ENCODE measurements at regions not wholly inside any gene's neighbourhood (a gene's known extent, or its start where the extent isn't known, plus 50 kb on each side); places are given as distances from the start of the nearest gene placed in this dataset.
"Not testable (repeated sequence)": the region's sequence is repeated elsewhere in the genome, so short reads cannot be mapped to it uniquely, and the experiment has no call there.

GRCh38 chr14:43175896-43176295 lies 1331.2 kb downstream of the FSCB start:
- DNase-seq (ENCODE audit: low read depth, low spot score) = no peak

GRCh38 chr14:43172899-43173548 lies 1334.1 kb downstream of the FSCB start:
- DNase-seq (ENCODE audit: low read depth, low spot score) = no peak

GRCh38 chr14:43169722-43170121 lies 1337.4 kb downstream of the FSCB start:
- no peak for DNase-seq (ENCODE audit: low read depth, low spot score)

- DNase-seq (ENCODE audit: low read depth, low spot score) = no peak
Measured at GRCh38 chr14:43168371-43168925, 1338.6 kb downstream of the FSCB start.

- no peak for DNase-seq (ENCODE audit: low read depth, low spot score)
Measured at GRCh38 chr14:43166163-43166562, 1340.9 kb downstream of the FSCB start.

GRCh38 chr14:43165651-43166050 lies 1341.4 kb downstream of the FSCB start:
- no peak for DNase-seq (ENCODE audit: low read depth, low spot score)

- no peak for DNase-seq (ENCODE audit: low read depth, low spot score)
Measured at GRCh38 chr14:43161477-43161876, 1345.6 kb downstream of the FSCB start.

- no peak for DNase-seq (ENCODE audit: low read depth, low spot score)
Measured at GRCh38 chr14:43157661-43158060, 1349.4 kb downstream of the FSCB start.

GRCh38 chr14:43155924-43156323 lies 1351.2 kb downstream of the FSCB start:
- no peak for DNase-seq (ENCODE audit: low read depth, low spot score)

GRCh38 chr14:43155258-43155657 lies 1351.8 kb downstream of the FSCB start:
- DNase-seq (ENCODE audit: low read depth, low spot score) = no peak

GRCh38 chr14:43147485-43147884 lies 1359.6 kb downstream of the FSCB start:
- DNase-seq (ENCODE audit: low read depth, low spot score) = no peak

- no peak for DNase-seq (ENCODE audit: low read depth, low spot score)
Measured at GRCh38 chr14:43145361-43145760, 1361.7 kb downstream of the FSCB start.

- no peak for DNase-seq (ENCODE audit: low read depth, low spot score)
Measured at GRCh38 chr14:43143106-43143505, 1364.0 kb downstream of the FSCB start.

- DNase-seq (ENCODE audit: low read depth, low spot score) = no peak
Measured at GRCh38 chr14:43141636-43142191, 1365.4 kb downstream of the FSCB start.

- DNase-seq (ENCODE audit: low read depth, low spot score) = no peak
Measured at GRCh38 chr14:43140453-43140852, 1366.6 kb downstream of the FSCB start.

- no peak for DNase-seq (ENCODE audit: low read depth, low spot score)
Measured at GRCh38 chr14:43135877-43136411, 1371.1 kb downstream of the FSCB start.

- no peak for DNase-seq (ENCODE audit: low read depth, low spot score)
Measured at GRCh38 chr14:43132441-43132840, 1374.6 kb downstream of the FSCB start.

- not testable (repeated sequence) for DNase-seq (ENCODE audit: low read depth, low spot score)
Measured at GRCh38 chr14:43128429-43128828, 1378.7 kb downstream of the FSCB start.

GRCh38 chr14:43127874-43128273 lies 1379.2 kb downstream of the FSCB start:
- DNase-seq (ENCODE audit: low read depth, low spot score) = not testable (repeated sequence)

- DNase-seq (ENCODE audit: low read depth, low spot score) = no peak
Measured at GRCh38 chr14:43123544-43123943, 1383.5 kb downstream of the FSCB start.

- DNase-seq (ENCODE audit: low read depth, low spot score) = no peak
Measured at GRCh38 chr14:43119672-43120071, 1387.4 kb downstream of the FSCB start.

- no peak for DNase-seq (ENCODE audit: low read depth, low spot score)
Measured at GRCh38 chr14:43116341-43116740, 1390.7 kb downstream of the FSCB start.

- no peak for DNase-seq (ENCODE audit: low read depth, low spot score)
Measured at GRCh38 chr14:43105305-43105704, 1401.8 kb downstream of the FSCB start.
